ENCODE measurements at regions not wholly inside any gene's neighbourhood (a gene's known extent, or its start where the extent isn't known, plus 50 kb on each side); places are given as distances from the start of the nearest gene placed in this dataset.

DNA sequence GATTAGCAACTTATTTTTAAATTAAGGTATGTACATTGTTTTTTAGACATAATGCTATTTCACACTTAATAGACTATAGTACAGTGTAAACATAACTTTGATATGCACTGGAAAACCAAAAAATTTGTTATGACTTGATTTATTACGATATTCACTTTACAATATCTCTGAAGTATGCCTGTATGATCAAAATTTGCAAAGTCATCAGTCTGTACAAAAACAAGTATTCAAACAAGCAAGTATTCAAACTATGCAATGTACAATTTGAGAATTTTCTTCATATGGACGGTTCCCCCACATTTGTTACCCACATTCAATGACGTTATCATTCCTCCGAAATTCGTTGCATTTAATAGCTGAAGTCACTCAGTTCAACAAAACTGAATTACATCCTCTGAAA, 147.9 kb downstream of the AVL9 start:
- TF ChIP-seq, protein P1, sequence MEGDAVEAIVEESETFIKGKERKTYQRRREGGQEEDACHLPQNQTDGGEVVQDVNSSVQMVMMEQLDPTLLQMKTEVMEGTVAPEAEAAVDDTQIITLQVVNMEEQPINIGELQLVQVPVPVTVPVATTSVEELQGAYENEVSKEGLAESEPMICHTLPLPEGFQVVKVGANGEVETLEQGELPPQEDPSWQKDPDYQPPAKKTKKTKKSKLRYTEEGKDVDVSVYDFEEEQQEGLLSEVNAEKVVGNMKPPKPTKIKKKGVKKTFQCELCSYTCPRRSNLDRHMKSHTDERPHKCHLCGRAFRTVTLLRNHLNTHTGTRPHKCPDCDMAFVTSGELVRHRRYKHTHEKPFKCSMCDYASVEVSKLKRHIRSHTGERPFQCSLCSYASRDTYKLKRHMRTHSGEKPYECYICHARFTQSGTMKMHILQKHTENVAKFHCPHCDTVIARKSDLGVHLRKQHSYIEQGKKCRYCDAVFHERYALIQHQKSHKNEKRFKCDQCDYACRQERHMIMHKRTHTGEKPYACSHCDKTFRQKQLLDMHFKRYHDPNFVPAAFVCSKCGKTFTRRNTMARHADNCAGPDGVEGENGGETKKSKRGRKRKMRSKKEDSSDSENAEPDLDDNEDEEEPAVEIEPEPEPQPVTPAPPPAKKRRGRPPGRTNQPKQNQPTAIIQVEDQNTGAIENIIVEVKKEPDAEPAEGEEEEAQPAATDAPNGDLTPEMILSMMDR (IDR thresholded peaks at IDR 0.05), result no peak
- TF ChIP-seq ZFX (IDR thresholded peaks at IDR 0.05; ENCODE audit: borderline replicate concordance), result no peak

Measured in 22Rv1 (cell line).